ENCODE measurements at regions not wholly inside any gene's neighbourhood (a gene's known extent, or its start where the extent isn't known, plus 50 kb on each side); places are given as distances from the start of the nearest gene placed in this dataset.

- TF ChIP-seq CTCF (IDR thresholded peaks at IDR 0.05; ENCODE audit: low read length) (no peak), EZH2 (IDR thresholded peaks at IDR 0.05; ENCODE audit: borderline replicate concordance, low read length) (no peak)
Observed at GRCh38 chr3:18789734-18790133, 358.6 kb upstream of the KCNH8 start.
